Left lung (tissue), 4 donors: ENCODE measurements at regions not wholly inside any gene's neighbourhood (a gene's known extent, or its start where the extent isn't known, plus 50 kb on each side); places are given as distances from the start of the nearest gene placed in this dataset.

Source experiments
- ATAC-seq: fragments of 200-7000 bp; cut with Tn5 transposase; one replicate; pipeline ENCODE4 v1.9.1; 2020; ENCODE audit warnings: moderate library complexity
- DNase-seq, 4 donors: peaks; one replicate each; pipeline ENCODE4 v3.0.0-alpha.2; 2013 to 2020
- H3K27ac ChIP-seq, 2 donors: fragments of 200-600 bp; sonication (generic) in 1 of 2; one replicate each; pipeline versions ENCODE4 v1.5.0 to v1.8.0; 2020 to 2021
- H3K27me3 ChIP-seq, 2 donors: fragments of 200-600 bp; sonication (generic) in 1 of 2; one replicate each; pipeline versions ENCODE4 v1.5.0 to v1.8.0; 2020 to 2021
- H3K36me3 ChIP-seq, 2 donors: fragments of 200-600 bp; sonication (generic) in 1 of 2; one replicate each; pipeline versions ENCODE4 v1.5.0 to v1.8.0; 2020 to 2021
- H3K4me1 ChIP-seq, 2 donors: fragments of 200-600 bp; one replicate each; pipeline ENCODE4 v1.8.0; 2021
- H3K4me3 ChIP-seq, 2 donors: fragments of 200-600 bp; sonication (generic) in 1 of 2; one replicate each; pipeline versions ENCODE4 v1.5.0 to v1.8.0; 2020 to 2021; ENCODE audit warnings: mild to moderate bottlenecking in 1 of 2
- H3K9me3 ChIP-seq, 2 donors: fragments of 200-600 bp; sonication (generic) in 1 of 2; one replicate each; pipeline versions ENCODE4 v1.5.0 to v1.8.0; 2020 to 2021
- CTCF ChIP-seq, 2 donors: fragments of 200-600 bp; sonication (generic) in 1 of 2; IDR thresholded peaks; one replicate each; pipeline versions ENCODE4 v1.5.0 to v1.8.0; 2021; ENCODE audit warnings: antibody characterized with exemption in 2 of 2
- intact Hi-C, 2 donors: fragments of 100-400 bp; cut with DNase I; formaldehyde crosslinking; loops; one replicate each; pipeline versions ENCODE4 v1.11.2 to v1.14.2; 2022
- donor health status: DM: no; HTN: yes; CAD: no.
- donor health status: DM: no; HTN: no; CAD: no.

DNA sequence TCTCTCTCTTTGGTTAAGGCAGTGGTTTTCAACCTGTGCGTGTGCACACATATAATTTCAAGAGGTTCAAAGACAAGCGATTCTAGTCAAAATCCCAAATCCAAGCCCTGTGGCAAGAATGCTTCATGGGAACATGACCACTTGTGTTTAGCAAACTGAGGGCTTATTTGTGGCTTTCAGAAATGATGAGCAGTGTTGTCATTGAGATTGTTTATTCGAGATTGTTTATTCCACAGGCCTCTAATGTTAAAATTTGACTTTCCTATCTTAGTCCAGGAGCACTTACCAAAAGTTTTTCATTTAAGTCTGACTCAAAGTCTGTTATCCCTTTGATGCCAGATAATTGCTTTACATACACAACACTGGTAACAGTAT is 111.1 kb upstream of the ELL2 start:
- DNase-seq: no peak
- no peak for TF ChIP-seq CTCF (IDR thresholded peaks at IDR 0.05)
- intact Hi-C loops: no loop called here

DNA sequence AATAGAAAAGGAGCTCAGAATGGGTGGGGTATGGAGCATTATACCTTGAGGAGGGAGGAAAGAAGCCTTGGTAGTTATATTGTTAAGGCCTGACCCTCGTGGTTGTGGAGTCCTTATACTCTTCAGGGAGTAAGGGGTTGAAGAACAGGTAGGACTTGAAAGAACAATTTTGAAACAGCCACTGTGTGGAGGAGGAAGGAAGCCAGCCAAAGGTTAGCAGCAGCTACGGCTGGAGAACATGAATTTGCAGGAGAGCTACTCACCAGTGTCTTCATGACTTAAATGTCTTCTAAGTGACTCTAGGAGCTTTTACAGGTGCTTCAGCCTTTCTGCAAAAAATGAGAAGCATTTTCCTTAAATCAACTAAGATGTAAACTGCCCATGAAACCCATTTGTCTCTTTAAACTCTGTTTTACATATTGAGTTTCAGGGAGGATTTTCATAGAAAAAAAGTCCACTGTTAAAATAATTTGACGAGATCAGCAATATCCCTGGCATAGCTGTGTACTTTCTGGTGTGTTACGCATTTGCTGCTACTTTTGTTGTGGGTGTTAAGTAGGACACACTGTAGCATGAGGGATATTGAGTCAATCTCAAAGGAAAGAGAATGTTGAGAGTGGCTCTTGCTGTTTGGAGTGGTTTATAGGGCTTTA is 110.6 kb upstream of the ELL2 start:
- Histone ChIP-seq H3K4me1 (peaks cover 0 to 3% of the 10 kb centered on the region in 2 donors), H3K27ac (no peak overlapping the region), H3K27me3 (no peaks in the 10 kb centered on the region), H3K9me3 (no peaks in the 10 kb centered on the region), H3K4me3 (no peak overlapping the region), H3K36me3 (no peaks in the 10 kb centered on the region)
- no peak for TF ChIP-seq CTCF (IDR thresholded peaks at IDR 0.05)
- intact Hi-C loops: no loop called here
- DNase-seq: no peak
- ATAC-seq: no peak

More for the DNA sequence above, 111.1 kb upstream of the ELL2 start:
- Histone ChIP-seq H3K9me3 (no peaks in the 10 kb centered on the region), H3K4me1 (peaks cover 0 to 3% of the 10 kb centered on the region in 2 donors), H3K36me3 (no peaks in the 10 kb centered on the region), H3K27ac (no peak overlapping the region), H3K4me3 (no peak overlapping the region), H3K27me3 (no peaks in the 10 kb centered on the region)
- no peak for ATAC-seq

DNA sequence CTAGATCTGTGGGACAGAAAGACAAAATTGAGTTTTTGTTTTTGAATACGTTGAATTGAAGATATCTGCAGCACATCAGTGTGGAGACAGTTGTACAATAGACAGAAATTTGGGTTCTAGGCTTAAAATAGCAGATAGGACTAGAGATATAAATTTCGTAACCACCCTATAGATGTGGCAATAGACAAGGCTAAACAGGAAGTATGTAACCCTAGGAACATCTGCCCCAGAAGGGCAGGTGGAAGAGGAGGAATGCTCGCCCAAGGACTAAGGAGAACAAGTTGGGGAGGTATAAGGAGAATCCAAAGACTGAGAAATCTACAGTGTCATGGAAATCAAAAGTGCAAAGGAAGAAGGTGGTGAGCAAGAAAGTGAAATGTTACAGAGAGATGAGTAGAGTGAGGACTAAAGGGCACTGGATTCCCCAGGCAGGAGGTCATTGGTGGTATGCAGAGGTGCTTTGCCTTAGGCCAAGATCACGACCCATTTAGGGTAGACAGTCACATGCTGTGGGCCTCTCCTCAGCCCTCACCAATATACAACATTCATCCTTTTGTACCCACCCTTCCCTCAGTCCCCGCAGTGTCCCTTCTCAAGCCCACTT is 109.1 kb upstream of the ELL2 start:
- DNase-seq: no peak
- no peaks in the 10 kb centered on the region for H3K9me3 ChIP-seq
- intact Hi-C loops: no loop called here
- H3K27ac ChIP-seq: no peak overlapping the region
- no peak for TF ChIP-seq CTCF (IDR thresholded peaks at IDR 0.05)
- H3K27me3 ChIP-seq: no peaks in the 10 kb centered on the region
- no peak overlapping the region for H3K4me3 ChIP-seq
- no peaks in the 10 kb centered on the region for H3K36me3 ChIP-seq
- peaks cover 2 to 3% of the 10 kb centered on the region in 2 donors for H3K4me1 ChIP-seq
- no peak for ATAC-seq

GRCh38 chr5:96067894-96068614 is 106.4 kb upstream of the ELL2 start:
- H3K27ac ChIP-seq: no peak overlapping the region
- ATAC-seq (peak; percentile 47), DNase-seq (no peak)
- intact Hi-C loops: no loop called here
- H3K27me3 ChIP-seq: no peaks in the 10 kb centered on the region
- H3K4me3 ChIP-seq: no peak overlapping the region
- TF ChIP-seq CTCF (IDR thresholded peaks at IDR 0.05): no peak
- no peaks in the 10 kb centered on the region for H3K9me3 ChIP-seq
- H3K36me3 ChIP-seq: no peaks in the 10 kb centered on the region
- H3K4me1 ChIP-seq: peaks cover 2 to 3% of the 10 kb centered on the region in 2 donors

GRCh38 chr5:96067251-96067650 is 105.6 kb upstream of the ELL2 start:
- Histone ChIP-seq H3K4me3 (no peak overlapping the region), H3K4me1 (peaks cover 2 to 3% of the 10 kb centered on the region in 2 donors), H3K36me3 (no peaks in the 10 kb centered on the region), H3K9me3 (no peaks in the 10 kb centered on the region), H3K27me3 (no peaks in the 10 kb centered on the region), H3K27ac (no peak overlapping the region)
- no peak for ATAC-seq
- intact Hi-C loops: no loop called here
- no peak for TF ChIP-seq CTCF (IDR thresholded peaks at IDR 0.05)
- no peak for DNase-seq
